Activated CD4-positive, alpha-beta T cell treated with anti-CD3 and anti-CD28 coated beads for 36 hours (primary cell): ENCODE measurements at regions not wholly inside any gene's neighbourhood (a gene's known extent, or its start where the extent isn't known, plus 50 kb on each side); places are given as distances from the start of the nearest gene placed in this dataset.

Experiments
- ATAC-seq: fragments of 200-7000 bp; cut with Tn5 transposase; one replicate; pipeline ENCODE4 v1.10.0; 2021; ENCODE audit warnings: mild to moderate bottlenecking, moderate library complexity
- CTCF ChIA-PET: fragments of 350-600 bp; sonication (Branson Sonifier 250); formaldehyde crosslinking; loops from one replicate; lab custom pipeline; 2021; ENCODE audit warnings: antibody characterized with exemption; lab: Charles Lee
- POLR2A ChIA-PET: fragments of 350-600 bp; sonication (Branson Sonifier 250); formaldehyde crosslinking; loops from one replicate; lab custom pipeline; 2021; ENCODE audit warnings: antibody characterized with exemption, inconsistent platforms; lab: Charles Lee
- DNase-seq: peaks from one replicate; pipeline ENCODE4 v3.0.0-alpha.2; 2020
- H3K27ac Mint-ChIP-seq: one replicate; pipeline ENCODE4 v1.8.0; 2021; ENCODE audit warnings: mixed read lengths
- H3K27me3 Mint-ChIP-seq: one replicate; pipeline ENCODE4 v1.8.0; 2021; ENCODE audit warnings: mixed read lengths
- H3K36me3 Mint-ChIP-seq: one replicate; pipeline ENCODE4 v1.8.0; 2021; ENCODE audit warnings: low read depth, mixed read lengths
- H3K4me1 Mint-ChIP-seq: one replicate; pipeline ENCODE4 v1.8.0; 2021; ENCODE audit warnings: mixed read lengths
- H3K4me3 Mint-ChIP-seq: one replicate; pipeline ENCODE4 v1.8.0; 2021; ENCODE audit warnings: mild to moderate bottlenecking, moderate library complexity, mixed read lengths
- H3K9me3 Mint-ChIP-seq: one replicate; pipeline ENCODE4 v1.8.0; 2021; ENCODE audit warnings: low read depth, mixed read lengths
- intact Hi-C, 2 experiments: fragments of 100-400 bp; cut with DNase I in 1 of 2; cut with micrococcal nuclease in 1 of 2; formaldehyde crosslinking; loops; one replicate each; pipeline versions ENCODE4 v1.14.2 to v1.15.1; 2022 to 2024; cut with DNase I, micrococcal nuclease

DNA sequence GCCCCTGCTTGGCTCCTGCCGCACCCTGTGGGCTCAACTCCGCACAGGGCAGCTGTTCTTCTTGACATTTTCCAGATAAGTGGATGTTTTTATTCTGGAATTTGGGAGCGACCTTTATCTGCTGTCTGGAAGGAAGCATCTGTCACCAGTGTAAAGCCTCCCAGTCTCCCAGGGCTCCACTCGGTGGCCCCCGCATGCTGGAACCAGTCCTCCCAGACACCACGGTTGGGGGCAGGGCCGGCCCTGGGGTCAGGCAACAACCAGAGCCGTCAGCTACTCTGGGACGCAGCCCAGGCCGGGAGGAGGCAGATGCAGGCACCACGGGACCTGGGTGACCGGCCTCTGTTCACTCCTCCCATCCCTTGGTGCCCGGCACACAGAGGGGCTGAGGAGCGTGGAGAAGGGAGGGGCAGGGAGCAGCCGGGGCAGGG is 92.8 kb upstream of the ADAMTS2 start:
- no peaks in the 10 kb centered on the region for H3K36me3 Mint-ChIP-seq
- no peak for ATAC-seq
- H3K9me3 Mint-ChIP-seq = peaks cover 1% of the 10 kb centered on the region
- peaks cover 8% of the 10 kb centered on the region for H3K27me3 Mint-ChIP-seq
- H3K27ac Mint-ChIP-seq = no peak overlapping the region
- ChIA-PET POLR2A (no interaction called here), CTCF (no interaction called here)
- no peak for DNase-seq
- no peak overlapping the region for H3K4me3 Mint-ChIP-seq
- intact Hi-C loops = no loop called here
- no peaks in the 10 kb centered on the region for H3K4me1 Mint-ChIP-seq

GRCh38 chr5:179437341-179438001 is 92.2 kb upstream of the ADAMTS2 start:
- ATAC-seq = no peak
- Mint-ChIP-seq H3K27ac (no peak overlapping the region), H3K4me1 (no peaks in the 10 kb centered on the region), H3K36me3 (no peaks in the 10 kb centered on the region), H3K9me3 (peaks cover 2% of the 10 kb centered on the region), H3K27me3 (peaks cover 6% of the 10 kb centered on the region), H3K4me3 (no peak overlapping the region)
- DNase-seq = no peak
- POLR2A ChIA-PET = no interaction called here
- intact Hi-C loops = no loop called here
- CTCF ChIA-PET = no interaction called here

DNA sequence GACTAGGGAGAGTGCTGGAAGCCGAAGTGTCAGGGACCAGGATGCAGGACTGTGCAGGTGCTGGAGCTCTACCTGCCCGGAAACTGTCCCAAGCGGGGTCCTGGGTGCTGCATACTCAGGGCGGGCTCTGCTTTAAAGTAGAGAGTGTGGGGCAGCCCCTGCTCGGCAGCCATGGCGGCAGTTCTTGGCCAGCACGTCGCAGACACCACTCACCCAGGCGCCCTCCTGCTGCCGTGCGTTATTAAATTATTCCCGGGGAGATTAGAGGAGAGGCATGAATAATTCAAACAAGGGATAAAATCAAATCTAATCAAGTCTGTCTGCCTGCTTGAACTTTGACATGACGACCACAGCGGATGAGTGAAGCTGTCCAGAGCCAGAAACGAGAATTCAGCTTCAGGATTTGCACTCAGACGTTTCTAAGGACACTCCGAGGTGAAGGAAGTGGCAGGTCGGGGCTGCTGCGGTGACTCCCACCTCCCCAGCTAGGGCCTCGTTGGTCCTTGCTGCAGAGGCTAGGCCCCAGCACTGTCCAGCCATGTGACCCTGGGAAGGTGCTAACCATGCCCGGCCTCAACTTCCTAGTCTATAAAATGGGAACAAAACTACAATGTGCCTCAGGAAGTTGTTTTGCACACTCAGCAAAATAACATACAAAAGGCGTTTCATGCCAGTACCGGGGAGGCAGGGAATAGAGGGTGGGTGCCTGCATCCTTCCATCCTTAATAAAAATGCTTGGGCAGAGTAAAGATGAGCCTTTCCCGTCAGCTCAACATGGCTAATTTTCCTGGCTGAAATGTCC is 91.3 kb upstream of the ADAMTS2 start:
- ATAC-seq (no peak), DNase-seq (no peak)
- H3K27me3 Mint-ChIP-seq = peaks cover 1% of the 10 kb centered on the region
- no peaks in the 10 kb centered on the region for H3K36me3 Mint-ChIP-seq
- CTCF ChIA-PET = no interaction called here
- H3K4me3 Mint-ChIP-seq = no peak overlapping the region
- intact Hi-C loops = no loop called here
- H3K4me1 Mint-ChIP-seq = no peaks in the 10 kb centered on the region
- peaks cover 2% of the 10 kb centered on the region for H3K9me3 Mint-ChIP-seq
- no peak overlapping the region for H3K27ac Mint-ChIP-seq
- POLR2A ChIA-PET = no interaction called here

GRCh38 chr5:179435731-179436315 is 90.6 kb upstream of the ADAMTS2 start:
- Mint-ChIP-seq H3K36me3 (no peaks in the 10 kb centered on the region), H3K27me3 (peaks cover 1% of the 10 kb centered on the region), H3K4me1 (no peaks in the 10 kb centered on the region), H3K4me3 (no peak overlapping the region), H3K27ac (no peak overlapping the region), H3K9me3 (peaks cover 2% of the 10 kb centered on the region)
- CTCF ChIA-PET = no interaction called here
- POLR2A ChIA-PET = no interaction called here
- no peak for ATAC-seq
- intact Hi-C loops = no loop called here
- no peak for DNase-seq

DNA sequence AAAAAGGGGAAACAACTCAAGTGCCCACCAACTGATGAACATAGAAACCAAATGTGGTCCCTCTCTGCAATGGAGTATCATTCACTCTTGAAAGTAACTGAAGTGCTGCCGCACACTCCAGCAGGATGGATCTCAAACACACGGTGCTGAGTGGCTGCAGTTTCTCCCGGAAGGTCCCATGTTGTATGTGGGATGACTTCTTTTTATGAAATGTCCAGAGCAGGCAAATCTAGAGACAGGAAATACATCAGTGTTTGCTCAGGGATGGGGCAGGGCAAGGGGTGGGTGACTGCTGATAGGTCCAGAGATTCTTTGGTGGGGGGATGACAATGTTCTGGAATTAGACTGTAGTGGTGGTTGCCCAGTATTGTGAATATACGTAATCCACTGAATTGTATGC is 89.9 kb upstream of the ADAMTS2 start:
- no peak for ATAC-seq
- peaks cover 1% of the 10 kb centered on the region for H3K27me3 Mint-ChIP-seq
- ChIA-PET POLR2A (no interaction called here), CTCF (no interaction called here)
- H3K9me3 Mint-ChIP-seq = peaks cover 2% of the 10 kb centered on the region
- DNase-seq = no peak
- H3K4me1 Mint-ChIP-seq = no peaks in the 10 kb centered on the region
- H3K27ac Mint-ChIP-seq = no peak overlapping the region
- H3K36me3 Mint-ChIP-seq = no peaks in the 10 kb centered on the region
- intact Hi-C loops = no loop called here
- H3K4me3 Mint-ChIP-seq = no peak overlapping the region

- Mint-ChIP-seq H3K36me3 (no peaks in the 10 kb centered on the region), H3K27me3 (peaks cover 1% of the 10 kb centered on the region), H3K4me3 (no peak overlapping the region), H3K27ac (no peak overlapping the region), H3K9me3 (peaks cover 2% of the 10 kb centered on the region), H3K4me1 (no peaks in the 10 kb centered on the region)
- intact Hi-C loops = no loop called here
- no peak for ATAC-seq
- no peak for DNase-seq
- POLR2A ChIA-PET = no interaction called here
- CTCF ChIA-PET = no interaction called here
Measured at GRCh38 chr5:179432547-179432946, 87.3 kb upstream of the ADAMTS2 start.

DNA sequence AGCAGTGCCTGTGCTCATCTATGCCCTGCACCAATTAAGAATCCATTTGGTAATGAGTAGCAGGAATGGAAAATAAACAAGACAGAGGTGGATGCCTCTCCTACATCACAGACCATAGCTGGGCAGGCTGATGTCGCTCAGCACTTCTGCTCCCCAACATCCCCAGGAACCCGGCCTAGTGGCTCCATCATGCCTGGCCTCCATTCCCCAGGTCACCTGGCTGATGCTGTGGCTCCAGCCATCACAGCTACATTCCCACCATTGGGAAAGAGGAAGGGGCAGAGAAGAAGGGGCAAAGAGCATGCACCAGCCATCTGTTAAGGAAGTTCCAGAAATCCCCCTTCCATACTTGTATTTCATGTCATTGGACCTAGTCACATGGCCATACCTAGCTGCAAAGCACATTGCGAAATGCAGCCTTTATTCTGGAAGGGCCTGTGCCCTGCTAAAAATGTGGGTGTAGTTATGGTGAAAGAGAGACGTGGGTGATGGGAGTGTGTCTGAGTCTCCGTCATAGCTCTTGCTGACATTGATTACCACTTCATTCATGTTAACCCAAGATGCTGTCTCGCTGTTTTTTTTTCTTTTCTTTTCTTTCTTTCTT is 86.1 kb upstream of the ADAMTS2 start:
- Mint-ChIP-seq H3K36me3 (no peaks in the 10 kb centered on the region), H3K4me1 (no peaks in the 10 kb centered on the region), H3K27me3 (peaks cover under 1% of the 10 kb centered on the region), H3K9me3 (peaks cover 2% of the 10 kb centered on the region), H3K27ac (no peak overlapping the region), H3K4me3 (no peak overlapping the region)
- POLR2A ChIA-PET = no interaction called here
- DNase-seq (no peak), ATAC-seq (no peak)
- intact Hi-C loops = no loop called here
- CTCF ChIA-PET = no interaction called here

GRCh38 chr5:179430193-179431175 is 85.2 kb upstream of the ADAMTS2 start:
- no peak for DNase-seq
- H3K27ac Mint-ChIP-seq = no peak overlapping the region
- H3K4me1 Mint-ChIP-seq = no peaks in the 10 kb centered on the region
- peaks cover 2% of the 10 kb centered on the region for H3K9me3 Mint-ChIP-seq
- intact Hi-C loops = no loop called here
- peaks cover 2% of the 10 kb centered on the region for H3K27me3 Mint-ChIP-seq
- ATAC-seq = no peak
- no peak overlapping the region for H3K4me3 Mint-ChIP-seq
- CTCF ChIA-PET = no interaction called here
- no peaks in the 10 kb centered on the region for H3K36me3 Mint-ChIP-seq
- POLR2A ChIA-PET = no interaction called here

DNA sequence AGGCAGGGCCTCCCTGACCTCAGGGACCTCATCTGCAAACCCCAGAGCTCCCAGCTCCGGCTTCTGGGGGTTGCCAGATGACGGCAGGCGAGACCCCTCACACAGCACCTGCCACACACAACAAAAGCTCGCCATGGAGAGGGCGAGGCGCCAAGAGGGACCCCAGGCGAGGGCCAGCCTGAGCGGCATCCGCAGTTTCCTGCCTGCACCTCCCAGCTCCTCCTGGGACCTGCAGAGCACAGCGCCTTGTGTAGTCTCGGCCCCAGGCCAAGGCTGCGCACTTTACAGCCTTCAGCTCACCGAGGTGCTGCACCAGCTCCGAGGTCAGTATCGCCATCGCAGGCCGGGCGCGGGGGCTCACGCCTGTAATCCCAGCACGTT is 82.4 kb upstream of the ADAMTS2 start:
- H3K9me3 Mint-ChIP-seq = no peaks in the 10 kb centered on the region
- no peak for ATAC-seq
- CTCF ChIA-PET = no interaction called here
- H3K4me1 Mint-ChIP-seq = no peaks in the 10 kb centered on the region
- no peak overlapping the region for H3K27ac Mint-ChIP-seq
- no peak for DNase-seq
- no peaks in the 10 kb centered on the region for H3K36me3 Mint-ChIP-seq
- H3K27me3 Mint-ChIP-seq = peaks cover 5% of the 10 kb centered on the region
- POLR2A ChIA-PET = no interaction called here
- no peak overlapping the region for H3K4me3 Mint-ChIP-seq
- intact Hi-C loops = no loop called here

DNA sequence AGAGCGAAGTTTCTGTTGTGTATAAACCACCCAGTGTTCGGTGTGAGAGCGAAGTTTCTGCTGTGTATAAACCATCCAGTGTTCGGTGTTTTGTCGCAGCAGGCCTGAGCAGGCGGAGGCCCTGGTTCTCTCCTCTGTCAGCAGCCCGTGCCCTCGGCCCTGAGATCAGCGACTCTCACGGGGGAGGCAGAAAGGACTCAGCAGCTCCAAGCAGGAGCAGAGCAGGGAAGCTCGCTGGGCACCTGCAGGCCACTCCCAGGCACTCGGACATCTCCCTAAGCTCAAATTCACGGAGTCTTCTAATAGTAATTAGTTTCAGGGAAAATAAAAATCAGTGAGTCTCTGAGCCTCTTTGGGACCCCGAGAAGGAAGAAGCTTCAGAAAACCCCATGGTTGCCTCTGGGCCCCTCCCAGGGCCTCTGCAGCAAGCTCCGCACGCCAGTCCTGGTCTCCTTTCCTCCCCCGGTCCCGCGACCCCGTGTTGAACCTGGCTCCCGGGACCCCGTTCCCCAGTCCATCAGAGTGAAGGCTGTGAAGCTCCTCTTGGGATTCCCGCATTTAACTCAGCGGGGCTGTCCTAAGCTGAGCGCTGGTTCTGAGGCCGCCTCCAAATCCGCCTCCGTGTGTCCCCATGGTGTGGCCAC is 81.9 kb upstream of the ADAMTS2 start:
- ChIA-PET CTCF (no interaction called here), POLR2A (no interaction called here)
- Mint-ChIP-seq H3K4me1 (no peaks in the 10 kb centered on the region), H3K36me3 (no peaks in the 10 kb centered on the region), H3K27ac (no peak overlapping the region), H3K4me3 (no peak overlapping the region), H3K9me3 (no peaks in the 10 kb centered on the region), H3K27me3 (peaks cover 5% of the 10 kb centered on the region)
- intact Hi-C loops = no loop called here
- DNase-seq = no peak
- no peak for ATAC-seq
